ENCODE measurements at regions not wholly inside any gene's neighbourhood (a gene's known extent, or its start where the extent isn't known, plus 50 kb on each side); places are given as distances from the start of the nearest gene placed in this dataset.

- Mint-ChIP-seq H3K36me3 (ENCODE audit: low read depth) (no peaks in the 10 kb centered on the region), H3K4me1 (no peaks in the 10 kb centered on the region), H3K4me3 (no peak overlapping the region), H3K27me3 (ENCODE audit: low read depth) (no peaks in the 10 kb centered on the region), H3K9me3 (no peaks in the 10 kb centered on the region), H3K27ac (no peak overlapping the region)
- no peak for TF ChIP-seq CTCF (IDR thresholded peaks at IDR 0.05; ENCODE audit: unreplicated experiment in 3 of 3)
Observed at GRCh38 chr2:78535395-78535794, 490.1 kb upstream of the REG3G start.

GRCh38 chr2:78538322-78538721 is 487.2 kb upstream of the REG3G start:
- H3K36me3 Mint-ChIP-seq (ENCODE audit: low read depth) = no peaks in the 10 kb centered on the region
- H3K4me1 Mint-ChIP-seq = no peaks in the 10 kb centered on the region
- no peak overlapping the region for H3K4me3 Mint-ChIP-seq
- H3K27ac Mint-ChIP-seq = no peak overlapping the region
- H3K27me3 Mint-ChIP-seq (ENCODE audit: low read depth) = no peaks in the 10 kb centered on the region
- TF ChIP-seq CTCF (IDR thresholded peaks at IDR 0.05; ENCODE audit: unreplicated experiment in 3 of 3) = no peak
- H3K9me3 Mint-ChIP-seq = peaks cover 8% of the 10 kb centered on the region

GRCh38 chr2:78540255-78540654 is 485.2 kb upstream of the REG3G start:
- no peaks in the 10 kb centered on the region for H3K27me3 Mint-ChIP-seq (ENCODE audit: low read depth)
- no peak overlapping the region for H3K27ac Mint-ChIP-seq
- H3K36me3 Mint-ChIP-seq (ENCODE audit: low read depth) = no peaks in the 10 kb centered on the region
- no peaks in the 10 kb centered on the region for H3K4me1 Mint-ChIP-seq
- H3K9me3 Mint-ChIP-seq = peaks cover 8% of the 10 kb centered on the region
- H3K4me3 Mint-ChIP-seq = no peak overlapping the region
- TF ChIP-seq CTCF (IDR thresholded peaks at IDR 0.05; ENCODE audit: unreplicated experiment in 3 of 3) = no peak

- no peaks in the 10 kb centered on the region for H3K36me3 Mint-ChIP-seq (ENCODE audit: low read depth)
- no peak overlapping the region for H3K27ac Mint-ChIP-seq
- no peaks in the 10 kb centered on the region for H3K4me1 Mint-ChIP-seq
- peaks cover 8% of the 10 kb centered on the region for H3K9me3 Mint-ChIP-seq
- TF ChIP-seq CTCF (IDR thresholded peaks at IDR 0.05; ENCODE audit: unreplicated experiment in 3 of 3) = no peak
- no peaks in the 10 kb centered on the region for H3K27me3 Mint-ChIP-seq (ENCODE audit: low read depth)
- no peak overlapping the region for H3K4me3 Mint-ChIP-seq
Observed at GRCh38 chr2:78541088-78541450, 484.4 kb upstream of the REG3G start.

- H3K27me3 Mint-ChIP-seq (ENCODE audit: low read depth) = no peaks in the 10 kb centered on the region
- H3K9me3 Mint-ChIP-seq = peaks cover 8% of the 10 kb centered on the region
- no peaks in the 10 kb centered on the region for H3K4me1 Mint-ChIP-seq
- no peak overlapping the region for H3K27ac Mint-ChIP-seq
- no peak overlapping the region for H3K4me3 Mint-ChIP-seq
- no peaks in the 10 kb centered on the region for H3K36me3 Mint-ChIP-seq (ENCODE audit: low read depth)
- TF ChIP-seq CTCF (IDR thresholded peaks at IDR 0.05; ENCODE audit: unreplicated experiment in 3 of 3) = no peak
Observed at GRCh38 chr2:78541451-78542267, 483.8 kb upstream of the REG3G start.

GRCh38 chr2:78546843-78547242 is 478.7 kb upstream of the REG3G start:
- no peak for TF ChIP-seq CTCF (IDR thresholded peaks at IDR 0.05; ENCODE audit: unreplicated experiment in 3 of 3)
- no peaks in the 10 kb centered on the region for H3K36me3 Mint-ChIP-seq (ENCODE audit: low read depth)

More at GRCh38 chr2:78546843-78547242, 478.7 kb upstream of the REG3G start:
- no peaks in the 10 kb centered on the region for H3K4me1 Mint-ChIP-seq
- no peak overlapping the region for H3K27ac Mint-ChIP-seq
- no peak overlapping the region for H3K4me3 Mint-ChIP-seq
- H3K27me3 Mint-ChIP-seq (ENCODE audit: low read depth) = no peaks in the 10 kb centered on the region
- peaks cover 4% of the 10 kb centered on the region for H3K9me3 Mint-ChIP-seq

Measured in nephron (organoid).